GOT3 (cell line): ENCODE measurements at regions not wholly inside any gene's neighbourhood (a gene's known extent, or its start where the extent isn't known, plus 50 kb on each side); places are given as distances from the start of the nearest gene placed in this dataset.
"Not testable (repeated sequence)": the region's sequence is repeated elsewhere in the genome, so short reads cannot be mapped to it uniquely, and the experiment has no call there.

Experiments
- DNase-seq: peaks from one replicate; lab custom pipeline; 2025; ENCODE audit warnings: mixed read lengths; lab: John Stamatoyannopoulos, UW

GRCh38 chr10:4635883-4636282 lies 190.1 kb upstream of the AKR1E2 start:
- no peak for DNase-seq

- DNase-seq: no peak
Measured at GRCh38 chr10:4635388-4635787, 190.6 kb upstream of the AKR1E2 start.

GRCh38 chr10:4633776-4634175 lies 192.2 kb upstream of the AKR1E2 start:
- no peak for DNase-seq

GRCh38 chr10:4633186-4633585 lies 192.8 kb upstream of the AKR1E2 start:
- DNase-seq: no peak

GRCh38 chr10:4632757-4633156 lies 193.2 kb upstream of the AKR1E2 start:
- DNase-seq: no peak

- DNase-seq: no peak
Measured at GRCh38 chr10:4626919-4627318, 199.1 kb upstream of the AKR1E2 start.

- DNase-seq: no peak
Measured at GRCh38 chr10:4623757-4624420, 202.1 kb upstream of the AKR1E2 start.

GRCh38 chr10:4623200-4623599 lies 202.8 kb upstream of the AKR1E2 start:
- no peak for DNase-seq

- no peak for DNase-seq
Measured at GRCh38 chr10:4622384-4622783, 203.6 kb upstream of the AKR1E2 start.

GRCh38 chr10:4617589-4617988 lies 208.4 kb upstream of the AKR1E2 start:
- no peak for DNase-seq

GRCh38 chr10:4615042-4615441 lies 211.0 kb upstream of the AKR1E2 start:
- DNase-seq: no peak

- DNase-seq: no peak
Measured at GRCh38 chr10:4609251-4609650, 216.8 kb upstream of the AKR1E2 start.

GRCh38 chr10:4607681-4608080 lies 218.3 kb upstream of the AKR1E2 start:
- DNase-seq: no peak

GRCh38 chr10:4606856-4607636 lies 219.0 kb upstream of the AKR1E2 start:
- DNase-seq: no peak

GRCh38 chr10:4602764-4603491 lies 223.1 kb upstream of the AKR1E2 start:
- no peak for DNase-seq

- DNase-seq: no peak
Measured at GRCh38 chr10:4599471-4599870, 226.5 kb upstream of the AKR1E2 start.

GRCh38 chr10:4597898-4598297 lies 228.1 kb upstream of the AKR1E2 start:
- DNase-seq: not testable (repeated sequence)

GRCh38 chr10:4596951-4597350 lies 229.1 kb upstream of the AKR1E2 start:
- no peak for DNase-seq

GRCh38 chr10:4595719-4596319 lies 230.2 kb upstream of the AKR1E2 start:
- no peak for DNase-seq

GRCh38 chr10:4590807-4591206 lies 235.2 kb upstream of the AKR1E2 start:
- no peak for DNase-seq

GRCh38 chr10:4588824-4589223 lies 237.2 kb upstream of the AKR1E2 start:
- no peak for DNase-seq

GRCh38 chr10:4587466-4587865 lies 238.5 kb upstream of the AKR1E2 start:
- DNase-seq: no peak

- no peak for DNase-seq
Measured at GRCh38 chr10:4586776-4587175, 239.2 kb upstream of the AKR1E2 start.
